DOHH2 (cell line): ENCODE measurements at regions not wholly inside any gene's neighbourhood (a gene's known extent, or its start where the extent isn't known, plus 50 kb on each side); places are given as distances from the start of the nearest gene placed in this dataset.

ENCODE experiments used
- H3F3A ChIP-seq: fragments of 200-600 bp; sonication (generic), shearing (Covaris generic); 2 replicates; pipeline ENCODE4 v1.6.0; 2016; ENCODE audit warnings: antibody characterized with exemption, mild to moderate bottlenecking; ENCODE audit not compliant: control insufficient read depth, insufficient read depth
- H3K27ac ChIP-seq: fragments of 200-600 bp; sonication (generic); 2 replicates; pipeline ENCODE4 v1.5.1; 2014; ENCODE audit warnings: low read depth, mild to moderate bottlenecking, low read length, moderate library complexity
- H3K27me3 ChIP-seq: fragments of 200-600 bp; sonication (generic); 2 replicates; pipeline ENCODE4 v1.6.1; 2014; ENCODE audit warnings: mild to moderate bottlenecking, low read length, mixed read lengths; ENCODE audit not compliant: control insufficient read depth
- H3K36me3 ChIP-seq: fragments of 200-600 bp; sonication (generic); 2 replicates; pipeline ENCODE4 v1.6.1; 2014; ENCODE audit warnings: mild to moderate bottlenecking, low read length, moderate library complexity, mixed read lengths; ENCODE audit not compliant: control insufficient read depth
- H3K4me1 ChIP-seq: fragments of 200-600 bp; sonication (generic); 2 replicates; pipeline ENCODE4 v1.6.1; 2014; ENCODE audit warnings: mild to moderate bottlenecking, low read length, mixed read lengths; ENCODE audit not compliant: control insufficient read depth
- H3K4me2 ChIP-seq: fragments of 200-600 bp; sonication (generic); 2 replicates; pipeline ENCODE4 v1.6.0; 2014; ENCODE audit warnings: mild to moderate bottlenecking, low read length, moderate library complexity
- H3K4me3 ChIP-seq: fragments of 200-600 bp; sonication (generic); 2 replicates; pipeline ENCODE4 v1.5.1; 2014; ENCODE audit warnings: mild to moderate bottlenecking, low read length, mixed read lengths
- H3K79me2 ChIP-seq: fragments of 200-600 bp; sonication (generic); 2 replicates; pipeline ENCODE4 v1.6.1; 2014; ENCODE audit warnings: mild to moderate bottlenecking, low read length, mixed read lengths; ENCODE audit not compliant: control insufficient read depth
- H3K9me2 ChIP-seq: fragments of 200-600 bp; sonication (generic); replicated peaks from 2 replicates; pipeline ENCODE4 v1.6.1; 2014; ENCODE audit warnings: mild to moderate bottlenecking, low read length, mixed read lengths; ENCODE audit not compliant: control insufficient read depth
- H3K9me3 ChIP-seq: fragments of 200-600 bp; sonication (generic); 2 replicates; pipeline ENCODE4 v1.6.1; 2014; ENCODE audit warnings: antibody characterized with exemption, low read length, mixed read lengths; ENCODE audit not compliant: control insufficient read depth, insufficient read depth
- H4K20me1 ChIP-seq: fragments of 200-600 bp; sonication (generic); 2 replicates; pipeline ENCODE4 v1.6.0; 2014; ENCODE audit warnings: low read depth, mild to moderate bottlenecking, antibody characterized with exemption, low read length, moderate library complexity; ENCODE audit not compliant: control insufficient read depth, insufficient read depth
- EZH2phosphoT487 ChIP-seq: fragments of 200-600 bp; sonication (generic); IDR thresholded peaks from 2 replicates; pipeline ENCODE4 v1.6.1; 2017; ENCODE audit warnings: borderline replicate concordance, mild to moderate bottlenecking, antibody characterized with exemption, low read length, moderate library complexity, mixed read lengths
- TF ChIP-seq, protein P1 (sequence below): fragments of 200-600 bp; sonication (generic); IDR thresholded peaks from one replicate; pipeline ENCODE4 v1.5.1; 2014; ENCODE audit warnings: antibody characterized with exemption, mild to moderate bottlenecking, low read depth, low read length; ENCODE audit not compliant: poor library complexity, severe bottlenecking

DNA sequence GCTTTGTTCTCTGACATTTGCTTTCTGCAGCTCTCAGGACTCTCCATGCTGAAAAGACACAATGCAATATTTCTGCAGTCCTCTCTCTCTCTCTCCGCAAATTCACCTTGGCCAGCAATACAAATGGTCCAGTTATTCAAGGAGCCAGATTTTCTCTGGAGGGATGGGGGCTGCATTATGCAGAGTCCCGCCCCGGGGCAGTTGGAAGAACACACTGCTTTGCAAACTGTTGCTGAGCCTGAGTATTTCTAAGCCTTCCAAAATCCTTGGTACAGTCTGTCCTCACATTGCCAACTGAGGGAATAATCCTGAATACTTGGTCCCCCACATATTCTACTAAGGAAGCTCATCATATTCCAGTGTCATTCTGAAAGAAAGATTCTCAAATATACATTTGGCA is 94.3 kb upstream of the ZC3H12C start:
- H3K4me1 ChIP-seq: peaks cover 18% of the 10 kb centered on the region
- H3K36me3 ChIP-seq: no peaks in the 10 kb centered on the region
- no peak overlapping the region for H3K27ac ChIP-seq
- H3K27me3 ChIP-seq: no peaks in the 10 kb centered on the region
- no peak for TF ChIP-seq EZH2phosphoT487
- TF ChIP-seq, protein P1, sequence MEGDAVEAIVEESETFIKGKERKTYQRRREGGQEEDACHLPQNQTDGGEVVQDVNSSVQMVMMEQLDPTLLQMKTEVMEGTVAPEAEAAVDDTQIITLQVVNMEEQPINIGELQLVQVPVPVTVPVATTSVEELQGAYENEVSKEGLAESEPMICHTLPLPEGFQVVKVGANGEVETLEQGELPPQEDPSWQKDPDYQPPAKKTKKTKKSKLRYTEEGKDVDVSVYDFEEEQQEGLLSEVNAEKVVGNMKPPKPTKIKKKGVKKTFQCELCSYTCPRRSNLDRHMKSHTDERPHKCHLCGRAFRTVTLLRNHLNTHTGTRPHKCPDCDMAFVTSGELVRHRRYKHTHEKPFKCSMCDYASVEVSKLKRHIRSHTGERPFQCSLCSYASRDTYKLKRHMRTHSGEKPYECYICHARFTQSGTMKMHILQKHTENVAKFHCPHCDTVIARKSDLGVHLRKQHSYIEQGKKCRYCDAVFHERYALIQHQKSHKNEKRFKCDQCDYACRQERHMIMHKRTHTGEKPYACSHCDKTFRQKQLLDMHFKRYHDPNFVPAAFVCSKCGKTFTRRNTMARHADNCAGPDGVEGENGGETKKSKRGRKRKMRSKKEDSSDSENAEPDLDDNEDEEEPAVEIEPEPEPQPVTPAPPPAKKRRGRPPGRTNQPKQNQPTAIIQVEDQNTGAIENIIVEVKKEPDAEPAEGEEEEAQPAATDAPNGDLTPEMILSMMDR: no peak
- H3K4me2 ChIP-seq: no peak overlapping the region
- no peaks in the 10 kb centered on the region for H4K20me1 ChIP-seq
- no peaks in the 10 kb centered on the region for H3K79me2 ChIP-seq
- no peaks in the 10 kb centered on the region for H3K9me2 ChIP-seq
- no peaks in the 10 kb centered on the region for H3F3A ChIP-seq
- no peak overlapping the region for H3K4me3 ChIP-seq
- no peaks in the 10 kb centered on the region for H3K9me3 ChIP-seq

DNA sequence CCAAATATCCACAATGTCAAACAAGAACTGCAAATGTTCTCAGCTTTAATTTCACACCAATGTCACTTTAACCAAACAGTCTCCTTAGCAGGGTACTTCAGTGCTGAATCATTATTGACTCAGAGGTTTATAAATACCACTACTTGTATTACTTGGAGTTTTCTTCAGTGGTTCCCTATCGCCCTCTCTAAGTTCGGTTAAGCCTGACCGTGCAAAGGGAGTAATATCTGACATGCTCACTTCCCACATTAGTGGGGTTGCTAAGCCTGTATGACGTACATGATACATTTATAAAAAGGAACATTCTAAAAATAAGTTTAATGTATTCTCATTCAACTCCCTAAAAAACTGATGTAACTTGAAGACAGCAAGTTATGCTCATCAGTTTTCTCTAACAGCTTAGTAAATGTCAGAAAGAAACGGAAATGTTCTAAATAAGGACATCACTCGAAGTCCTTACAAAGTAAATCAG is 93.1 kb upstream of the ZC3H12C start:
- H3K4me1 ChIP-seq: peaks cover 18% of the 10 kb centered on the region
- no peaks in the 10 kb centered on the region for H3K79me2 ChIP-seq
- no peaks in the 10 kb centered on the region for H3K9me2 ChIP-seq
- H3K27me3 ChIP-seq: no peaks in the 10 kb centered on the region
- no peaks in the 10 kb centered on the region for H4K20me1 ChIP-seq
- no peaks in the 10 kb centered on the region for H3K9me3 ChIP-seq
- H3K27ac ChIP-seq: no peak overlapping the region
- no peak overlapping the region for H3K4me3 ChIP-seq
- H3K36me3 ChIP-seq: no peaks in the 10 kb centered on the region
- peak overlapping the region; percentile 4 for H3K4me2 ChIP-seq
- H3F3A ChIP-seq: no peaks in the 10 kb centered on the region
- TF ChIP-seq, protein P1: no peak
- TF ChIP-seq EZH2phosphoT487: no peak

DNA sequence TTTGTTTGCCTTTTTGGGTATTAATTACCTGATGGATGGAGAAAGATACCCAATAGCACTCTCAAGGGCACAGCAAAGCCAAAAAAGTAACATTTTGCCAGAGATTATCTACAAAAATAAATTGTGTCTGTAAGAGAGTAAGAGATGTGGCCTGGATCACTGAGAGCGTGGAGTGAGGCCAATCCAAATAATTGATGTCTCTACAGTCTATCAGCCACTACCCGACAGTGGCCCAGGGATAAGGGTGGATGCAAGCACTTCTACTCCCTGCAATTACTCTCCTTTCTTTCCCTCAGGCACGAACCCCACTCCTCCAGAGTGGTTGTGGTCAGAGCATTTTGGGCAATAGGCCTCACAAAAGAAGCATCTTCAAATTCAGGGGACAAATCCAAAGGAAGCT is 92.3 kb upstream of the ZC3H12C start:
- Histone ChIP-seq H3K27ac (no peak overlapping the region), H3K4me1 (peaks cover 18% of the 10 kb centered on the region), H3K79me2 (no peaks in the 10 kb centered on the region), H3K9me2 (no peaks in the 10 kb centered on the region), H3K4me2 (peak overlapping the region; percentile 4; the same call in 1 of the 2 replicates), H3K4me3 (no peak overlapping the region), H3K27me3 (no peaks in the 10 kb centered on the region), H3K9me3 (no peaks in the 10 kb centered on the region), H3F3A (no peaks in the 10 kb centered on the region), H4K20me1 (no peaks in the 10 kb centered on the region), H3K36me3 (no peaks in the 10 kb centered on the region)
- TF ChIP-seq, protein P1: no peak

- Histone ChIP-seq H3K4me3 (no peak overlapping the region), H3K79me2 (no peaks in the 10 kb centered on the region), H3K4me2 (no peak overlapping the region), H4K20me1 (no peaks in the 10 kb centered on the region), H3K36me3 (no peaks in the 10 kb centered on the region), H3K27ac (no peak overlapping the region), H3K4me1 (peaks cover 18% of the 10 kb centered on the region), H3K9me3 (no peaks in the 10 kb centered on the region), H3F3A (no peaks in the 10 kb centered on the region), H3K27me3 (no peaks in the 10 kb centered on the region), H3K9me2 (no peaks in the 10 kb centered on the region)
- no peak for TF ChIP-seq EZH2phosphoT487
- TF ChIP-seq, protein P1: no peak
Observed at GRCh38 chr11:110003426-110003825, 89.8 kb upstream of the ZC3H12C start.
